Left ventricle myocardium inferior (tissue), 1 donor: ENCODE measurements at regions not wholly inside any gene's neighbourhood (a gene's known extent, or its start where the extent isn't known, plus 50 kb on each side); places are given as distances from the start of the nearest gene placed in this dataset.

Experiments
- DNase-seq: peaks from one replicate; pipeline ENCODE4 v3.0.0-alpha.2; 2020
- H3K27ac ChIP-seq: fragments of 200-600 bp; replicated peaks from 2 replicates; pipeline ENCODE4 v1.8.0; 2021
- H3K27me3 ChIP-seq: fragments of 200-600 bp; 2 replicates; pipeline ENCODE4 v1.8.0; 2021; ENCODE audit warnings: low read depth
- H3K36me3 ChIP-seq: fragments of 200-600 bp; 2 replicates; pipeline ENCODE4 v1.8.0; 2021
- H3K4me1 ChIP-seq: fragments of 200-600 bp; 2 replicates; pipeline ENCODE4 v1.8.0; 2021
- H3K4me3 ChIP-seq: fragments of 200-600 bp; 2 replicates; pipeline ENCODE4 v1.8.0; 2021; ENCODE audit warnings: mild to moderate bottlenecking, moderate library complexity
- H3K9me3 ChIP-seq: fragments of 200-600 bp; replicated peaks from 2 replicates; pipeline ENCODE4 v1.8.0; 2021
- intact Hi-C: fragments of 100-400 bp; cut with micrococcal nuclease; formaldehyde crosslinking; loops from one replicate; pipeline ENCODE4 v1.11.0; 2022
- TF ChIP-seq, protein P1 (sequence below): fragments of 200-600 bp; IDR thresholded peaks from 2 replicates; pipeline ENCODE4 v1.8.0; 2021; ENCODE audit warnings: antibody characterized with exemption, mild to moderate bottlenecking, borderline replicate concordance
- donor health status: DM: no; HTN: yes; CAD: no; lungs with severe emphysema.

DNA sequence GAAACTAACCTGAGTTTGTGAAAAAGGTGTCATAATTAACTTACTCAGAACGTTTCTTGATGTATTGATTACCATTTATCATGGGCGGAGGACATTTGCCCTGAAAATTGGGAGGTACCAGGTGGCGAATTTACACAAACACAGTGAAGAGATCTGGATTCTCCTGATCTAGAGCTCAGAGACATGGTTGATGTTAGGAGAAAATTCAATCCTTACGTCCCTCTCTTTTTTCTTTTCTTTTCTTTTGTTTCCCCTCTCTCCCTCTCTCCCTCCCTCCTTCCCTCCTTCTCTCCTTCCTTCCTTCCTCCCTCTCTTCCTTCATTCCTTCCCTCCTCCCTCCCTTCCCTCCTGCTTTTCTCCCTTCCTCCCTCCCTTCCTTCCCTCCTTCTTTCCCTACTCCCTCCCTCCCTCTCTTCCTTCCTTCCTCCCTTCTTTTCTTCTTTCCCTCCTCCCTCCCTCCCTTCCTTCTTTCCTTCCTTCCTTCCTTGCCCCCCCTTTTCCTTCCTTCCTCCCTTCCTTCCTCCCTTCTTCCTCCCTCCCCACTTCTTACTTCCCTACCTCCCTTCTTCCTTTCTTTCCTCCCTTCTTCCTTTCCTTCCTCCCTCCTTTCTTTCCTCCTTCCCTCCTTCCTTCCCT is 234.1 kb downstream of the OTOR start:
- H3K9me3 ChIP-seq = peaks cover 23% of the 10 kb centered on the region
- no peaks in the 10 kb centered on the region for H3K4me1 ChIP-seq
- TF ChIP-seq, protein P1, sequence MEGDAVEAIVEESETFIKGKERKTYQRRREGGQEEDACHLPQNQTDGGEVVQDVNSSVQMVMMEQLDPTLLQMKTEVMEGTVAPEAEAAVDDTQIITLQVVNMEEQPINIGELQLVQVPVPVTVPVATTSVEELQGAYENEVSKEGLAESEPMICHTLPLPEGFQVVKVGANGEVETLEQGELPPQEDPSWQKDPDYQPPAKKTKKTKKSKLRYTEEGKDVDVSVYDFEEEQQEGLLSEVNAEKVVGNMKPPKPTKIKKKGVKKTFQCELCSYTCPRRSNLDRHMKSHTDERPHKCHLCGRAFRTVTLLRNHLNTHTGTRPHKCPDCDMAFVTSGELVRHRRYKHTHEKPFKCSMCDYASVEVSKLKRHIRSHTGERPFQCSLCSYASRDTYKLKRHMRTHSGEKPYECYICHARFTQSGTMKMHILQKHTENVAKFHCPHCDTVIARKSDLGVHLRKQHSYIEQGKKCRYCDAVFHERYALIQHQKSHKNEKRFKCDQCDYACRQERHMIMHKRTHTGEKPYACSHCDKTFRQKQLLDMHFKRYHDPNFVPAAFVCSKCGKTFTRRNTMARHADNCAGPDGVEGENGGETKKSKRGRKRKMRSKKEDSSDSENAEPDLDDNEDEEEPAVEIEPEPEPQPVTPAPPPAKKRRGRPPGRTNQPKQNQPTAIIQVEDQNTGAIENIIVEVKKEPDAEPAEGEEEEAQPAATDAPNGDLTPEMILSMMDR = no peak
- no peaks in the 10 kb centered on the region for H3K36me3 ChIP-seq
- H3K27ac ChIP-seq = no peak overlapping the region
- intact Hi-C loops = no loop called here
- no peak for DNase-seq
- no peaks in the 10 kb centered on the region for H3K27me3 ChIP-seq
- H3K4me3 ChIP-seq = no peak overlapping the region

DNA sequence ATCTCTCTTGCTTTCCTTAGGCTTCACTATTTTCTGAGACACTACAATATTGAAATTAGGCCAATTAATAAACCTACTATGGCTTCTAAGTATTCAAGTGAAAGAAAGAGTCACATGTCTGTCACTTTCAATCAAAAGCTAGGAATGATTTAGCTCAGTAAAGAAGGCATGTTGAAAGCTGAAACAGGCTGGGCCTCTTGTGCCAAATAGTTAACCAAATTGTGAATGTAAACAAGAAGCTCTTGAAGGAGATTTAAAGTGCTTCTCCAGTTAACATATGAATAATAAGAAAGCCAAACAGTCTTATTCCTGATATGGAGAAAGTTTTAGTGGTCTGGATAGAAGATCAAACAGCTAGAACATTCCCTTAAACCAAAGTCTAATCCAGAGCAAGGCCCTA is 236.3 kb downstream of the OTOR start:
- intact Hi-C loops = no loop called here
- Histone ChIP-seq H3K36me3 (no peaks in the 10 kb centered on the region), H3K27ac (no peak overlapping the region), H3K9me3 (peaks cover 13% of the 10 kb centered on the region), H3K4me1 (no peaks in the 10 kb centered on the region), H3K27me3 (no peaks in the 10 kb centered on the region), H3K4me3 (no peak overlapping the region)
- no peak for DNase-seq
- TF ChIP-seq, protein P1 = no peak

DNA sequence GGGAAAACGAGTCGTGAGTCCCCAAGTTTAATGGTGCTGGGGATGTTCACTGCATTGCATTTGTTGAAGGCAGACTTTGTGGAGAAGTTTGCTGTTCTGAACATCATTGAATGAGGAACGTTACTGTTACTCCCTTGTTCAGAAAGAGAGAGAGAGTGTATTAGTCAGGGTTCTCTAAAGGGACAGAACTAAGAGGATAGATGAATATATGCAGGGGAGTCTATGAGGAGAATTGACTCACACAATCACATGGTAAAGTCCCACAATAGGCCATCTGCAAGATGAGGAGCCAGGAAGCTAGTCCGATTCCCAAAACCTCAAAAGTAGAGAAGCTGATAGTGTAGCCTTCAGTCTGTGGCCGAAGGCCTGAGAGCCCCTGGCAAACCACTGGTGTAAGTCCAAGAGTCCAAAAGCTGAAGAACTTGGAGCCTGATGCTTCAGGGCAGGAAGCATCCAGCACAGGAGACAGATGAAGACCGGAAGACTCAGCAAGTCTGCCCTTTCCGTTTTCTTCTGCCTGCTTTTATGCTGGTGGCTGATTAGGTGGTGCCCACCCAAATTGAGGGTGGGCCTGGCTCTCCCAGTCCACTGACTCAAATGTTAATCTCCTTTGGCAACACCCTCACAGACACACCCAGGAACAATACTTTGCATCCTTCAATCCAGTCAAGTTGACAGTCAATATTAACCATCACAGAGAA is 223.5 kb upstream of the PCSK2 start:
- Histone ChIP-seq H3K27me3 (no peaks in the 10 kb centered on the region), H3K4me3 (no peak overlapping the region), H3K36me3 (no peaks in the 10 kb centered on the region), H3K9me3 (no peaks in the 10 kb centered on the region), H3K4me1 (no peaks in the 10 kb centered on the region), H3K27ac (no peak overlapping the region)
- intact Hi-C loops = no loop called here
- TF ChIP-seq, protein P1 = no peak
- no peak for DNase-seq

DNA sequence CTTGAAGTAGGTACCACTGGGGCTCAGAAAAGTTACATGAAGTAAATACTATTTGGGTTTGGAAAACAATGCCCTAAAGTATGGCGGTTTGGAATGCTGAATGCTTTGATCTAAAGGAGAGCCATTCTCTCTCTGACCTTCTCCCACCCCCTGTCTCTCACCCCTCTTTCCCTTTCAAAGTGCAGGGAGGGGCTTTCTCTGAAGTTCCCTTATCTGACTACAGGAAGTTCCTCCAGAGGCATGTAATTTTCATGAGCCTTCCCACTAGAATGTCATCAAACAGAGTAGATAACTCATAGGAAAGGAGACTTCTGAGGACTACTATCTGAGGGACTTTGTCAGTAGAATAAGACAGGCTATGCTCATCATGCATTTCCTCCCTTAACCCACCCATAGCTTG is 216.7 kb upstream of the PCSK2 start:
- DNase-seq = no peak
- no peak overlapping the region for H3K27ac ChIP-seq
- no peaks in the 10 kb centered on the region for H3K9me3 ChIP-seq
- H3K4me3 ChIP-seq = no peak overlapping the region
- intact Hi-C loops = no loop called here
- no peaks in the 10 kb centered on the region for H3K27me3 ChIP-seq
- no peaks in the 10 kb centered on the region for H3K4me1 ChIP-seq
- H3K36me3 ChIP-seq = no peaks in the 10 kb centered on the region
- TF ChIP-seq, protein P1 = no peak

- Histone ChIP-seq H3K4me1 (no peaks in the 10 kb centered on the region), H3K4me3 (no peak overlapping the region), H3K27me3 (no peaks in the 10 kb centered on the region), H3K27ac (no peak overlapping the region), H3K9me3 (peaks cover 6% of the 10 kb centered on the region), H3K36me3 (no peaks in the 10 kb centered on the region)
- TF ChIP-seq, protein P1 = no peak
- DNase-seq = no peak
- intact Hi-C loops = no loop called here
These were observed 214.2 kb upstream of the PCSK2 start for GRCh38 chr20:17012546-17013226.
